Endothelial cell (in vitro differentiated cells): ENCODE measurements at regions not wholly inside any gene's neighbourhood (a gene's known extent, or its start where the extent isn't known, plus 50 kb on each side); places are given as distances from the start of the nearest gene placed in this dataset.

Experiments
- DNase-seq: peaks from one replicate; pipeline ENCODE4 v3.0.0; 2021; ENCODE audit warnings: low spot score
- H3K27ac Mint-ChIP-seq: one replicate; pipeline ENCODE4 v1.8.0; 2021; ENCODE audit warnings: mixed read lengths, inconsistent platforms; ENCODE audit not compliant: unreplicated experiment
- H3K27me3 Mint-ChIP-seq: one replicate; pipeline ENCODE4 v1.8.0; 2021; ENCODE audit warnings: mild to moderate bottlenecking, moderate library complexity, mixed read lengths, inconsistent platforms; ENCODE audit not compliant: unreplicated experiment
- H3K36me3 Mint-ChIP-seq: one replicate; pipeline ENCODE4 v1.8.0; 2021; ENCODE audit warnings: mild to moderate bottlenecking, low read depth, mixed read lengths, inconsistent platforms; ENCODE audit not compliant: unreplicated experiment
- H3K4me1 Mint-ChIP-seq: one replicate; pipeline ENCODE4 v1.8.0; 2021; ENCODE audit warnings: mild to moderate bottlenecking, mixed read lengths, inconsistent platforms; ENCODE audit not compliant: unreplicated experiment
- H3K4me3 Mint-ChIP-seq: one replicate; pipeline ENCODE4 v1.8.0; 2021; ENCODE audit warnings: mild to moderate bottlenecking, mixed read lengths, inconsistent platforms; ENCODE audit not compliant: unreplicated experiment
- H3K9me3 Mint-ChIP-seq: one replicate; pipeline ENCODE4 v1.8.0; 2021; ENCODE audit warnings: mixed read lengths, inconsistent platforms; ENCODE audit not compliant: unreplicated experiment
- CTCF ChIP-seq: fragments of 200-600 bp; sonication (generic); IDR thresholded peaks from one replicate; pipeline ENCODE4 v1.5.0; 2021; ENCODE audit warnings: antibody characterized with exemption; ENCODE audit not compliant: unreplicated experiment

- TF ChIP-seq CTCF = no peak
- no peaks in the 10 kb centered on the region for H3K36me3 Mint-ChIP-seq
- H3K4me3 Mint-ChIP-seq = no peak overlapping the region
- H3K4me1 Mint-ChIP-seq = no peaks in the 10 kb centered on the region
- no peak for DNase-seq
- no peaks in the 10 kb centered on the region for H3K9me3 Mint-ChIP-seq
- H3K27ac Mint-ChIP-seq = no peak overlapping the region
- H3K27me3 Mint-ChIP-seq = no peaks in the 10 kb centered on the region
Measured at GRCh38 chr13:103598671-103599070, 532.5 kb upstream of the SLC10A2 start.

- Mint-ChIP-seq H3K27ac (no peak overlapping the region), H3K4me3 (no peak overlapping the region), H3K27me3 (no peaks in the 10 kb centered on the region), H3K4me1 (no peaks in the 10 kb centered on the region), H3K36me3 (no peaks in the 10 kb centered on the region), H3K9me3 (no peaks in the 10 kb centered on the region)
- no peak for DNase-seq
- TF ChIP-seq CTCF = no peak
Measured at GRCh38 chr13:103573446-103573845, 507.2 kb upstream of the SLC10A2 start.

GRCh38 chr13:103568314-103568713, 502.1 kb upstream of the SLC10A2 start:
- DNase-seq = no peak
- Mint-ChIP-seq H3K9me3 (no peaks in the 10 kb centered on the region), H3K27me3 (no peaks in the 10 kb centered on the region), H3K4me1 (no peaks in the 10 kb centered on the region), H3K27ac (no peak overlapping the region), H3K4me3 (no peak overlapping the region), H3K36me3 (no peaks in the 10 kb centered on the region)
- TF ChIP-seq CTCF = no peak

GRCh38 chr13:103557878-103558277, 491.7 kb upstream of the SLC10A2 start:
- H3K27me3 Mint-ChIP-seq = no peaks in the 10 kb centered on the region
- H3K4me1 Mint-ChIP-seq = no peaks in the 10 kb centered on the region
- no peak for TF ChIP-seq CTCF
- H3K36me3 Mint-ChIP-seq = no peaks in the 10 kb centered on the region
- H3K27ac Mint-ChIP-seq = no peak overlapping the region
- no peak for DNase-seq
- H3K9me3 Mint-ChIP-seq = no peaks in the 10 kb centered on the region
- H3K4me3 Mint-ChIP-seq = no peak overlapping the region

GRCh38 chr13:103556681-103557080, 490.5 kb upstream of the SLC10A2 start:
- no peak for TF ChIP-seq CTCF
- H3K9me3 Mint-ChIP-seq = no peaks in the 10 kb centered on the region
- no peaks in the 10 kb centered on the region for H3K27me3 Mint-ChIP-seq
- H3K27ac Mint-ChIP-seq = no peak overlapping the region
- no peaks in the 10 kb centered on the region for H3K36me3 Mint-ChIP-seq
- no peaks in the 10 kb centered on the region for H3K4me1 Mint-ChIP-seq
- no peak for DNase-seq
- no peak overlapping the region for H3K4me3 Mint-ChIP-seq
